GM18507 (cell line): ENCODE measurements at regions not wholly inside any gene's neighbourhood (a gene's known extent, or its start where the extent isn't known, plus 50 kb on each side); places are given as distances from the start of the nearest gene placed in this dataset.

Experiments
- DNase-seq: peaks from one replicate; pipeline ENCODE4 v3.0.0; 2011; ENCODE audit warnings: low read depth; ENCODE audit not compliant: insufficient read length; ENCODE audit errors: extremely low spot score
- FAIRE-seq: peaks from 2 replicates; lab custom pipeline; 2011; peaks lifted over from hg19 to GRCh38; lab: Jason Lieb, UNC

DNA sequence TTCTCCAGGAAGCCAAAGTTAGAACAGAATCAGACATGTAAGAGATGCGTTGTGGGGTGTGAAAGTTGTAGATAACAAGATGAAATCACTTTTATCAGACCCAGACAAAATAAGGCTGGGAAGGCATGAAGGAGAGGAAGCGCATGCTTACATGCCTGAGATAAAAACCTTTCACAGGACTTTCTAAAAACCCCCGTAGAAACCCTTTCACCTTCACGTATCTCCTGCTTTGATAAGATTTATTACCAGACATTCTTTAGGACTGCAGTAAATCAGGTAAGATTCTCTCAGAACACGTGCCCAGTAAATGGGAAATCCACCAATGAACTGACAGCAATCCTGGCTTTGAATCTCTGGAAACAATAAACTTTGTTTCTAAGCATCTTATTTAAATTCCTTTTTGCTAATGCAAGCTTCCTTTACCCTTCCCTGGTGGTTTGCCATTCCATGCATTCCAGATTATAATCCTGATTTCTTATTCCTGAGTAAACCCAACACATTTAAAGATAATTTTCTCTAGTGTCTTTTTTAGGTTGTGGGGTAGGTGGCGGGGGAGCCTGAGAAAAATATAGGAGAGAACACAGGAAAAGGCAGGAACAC lies 254.6 kb upstream of the LDB2 start:
- DNase-seq (no peak), FAIRE-seq (no peak)

DNA sequence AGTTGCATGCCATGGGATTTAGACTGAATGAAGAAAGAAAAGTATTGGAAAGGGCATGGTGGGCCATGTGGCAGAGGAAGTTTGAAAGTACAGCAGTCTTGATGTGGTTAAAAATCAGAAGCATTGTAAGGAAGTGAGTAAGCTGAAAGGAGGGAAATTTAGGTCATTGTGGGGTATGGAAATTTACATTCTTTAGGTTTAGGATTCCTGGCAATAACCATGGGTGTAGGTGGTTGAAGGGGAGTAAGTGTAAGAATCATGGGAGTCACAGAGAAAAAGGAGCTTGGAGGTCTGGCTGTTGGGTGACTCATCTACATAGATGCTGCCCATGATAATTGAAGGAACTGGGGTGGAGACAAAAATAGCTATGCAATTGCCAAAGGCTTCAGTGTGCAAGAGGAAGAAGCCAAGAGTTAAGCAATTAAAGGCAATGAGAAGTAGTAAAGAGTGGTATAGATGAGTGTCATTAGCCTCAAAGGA lies 243.8 kb upstream of the LDB2 start:
- FAIRE-seq: no peak

DNA sequence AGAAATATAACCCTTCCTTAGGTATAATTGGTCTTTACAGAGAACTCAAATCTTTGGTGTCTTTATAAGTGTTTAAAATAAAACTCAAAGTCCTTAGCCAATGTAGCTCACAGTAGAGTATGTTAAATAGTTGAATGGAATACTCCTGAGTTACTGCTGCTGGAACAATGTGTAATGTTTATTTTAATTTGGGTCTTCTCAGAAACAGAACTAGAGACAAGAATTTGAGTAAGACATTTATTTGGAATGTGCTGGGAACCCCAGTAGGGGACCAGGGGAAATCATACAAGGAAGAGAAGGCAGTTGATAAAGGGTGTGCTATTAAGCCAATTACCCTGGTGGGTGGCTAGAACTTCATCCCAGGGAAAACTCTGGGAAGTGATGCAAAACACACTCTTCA lies 240.4 kb upstream of the LDB2 start:
- DNase-seq: no peak
- no peak for FAIRE-seq

More for the DNA sequence above, 243.8 kb upstream of the LDB2 start:
- no peak for DNase-seq

DNA sequence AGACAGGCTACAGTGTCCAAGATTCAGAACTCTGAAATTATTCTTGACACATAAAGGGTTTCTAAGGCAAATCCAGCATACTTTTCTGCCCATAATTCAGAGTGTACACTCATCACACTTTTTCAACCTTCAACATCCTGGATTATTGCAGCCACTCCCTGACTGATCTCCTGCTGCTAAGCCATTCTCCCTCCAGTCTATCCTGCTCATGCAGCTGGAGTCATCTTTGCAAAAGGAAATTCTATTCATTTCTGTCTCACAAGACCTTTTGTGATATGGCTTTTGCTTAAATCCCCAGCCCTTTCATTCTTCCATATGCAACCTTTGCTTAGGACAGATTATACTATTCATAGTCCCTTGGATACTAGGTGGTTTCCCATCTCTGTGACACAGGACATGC lies 236.1 kb upstream of the LDB2 start:
- FAIRE-seq (no peak), DNase-seq (no peak)

DNA sequence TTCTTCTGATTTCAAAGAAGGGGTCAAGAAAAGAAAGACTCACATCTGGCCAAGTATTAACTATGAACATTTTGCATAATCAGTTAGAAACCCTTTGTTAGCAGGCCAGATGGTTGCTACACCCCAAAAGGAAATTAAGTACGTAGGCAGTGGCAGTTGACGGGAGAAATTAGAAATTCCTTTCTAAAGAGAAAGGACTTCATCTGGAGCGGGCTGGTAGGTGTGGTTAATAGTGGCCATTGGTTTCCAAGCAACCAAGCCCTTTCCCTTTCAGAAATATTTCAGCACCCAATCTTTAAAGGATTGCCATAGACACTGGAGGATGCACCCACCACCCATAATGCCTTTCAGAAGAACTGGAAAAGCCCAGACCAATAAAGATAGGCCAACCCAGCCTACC lies 235.7 kb upstream of the LDB2 start:
- no peak for FAIRE-seq
- DNase-seq: no peak

DNA sequence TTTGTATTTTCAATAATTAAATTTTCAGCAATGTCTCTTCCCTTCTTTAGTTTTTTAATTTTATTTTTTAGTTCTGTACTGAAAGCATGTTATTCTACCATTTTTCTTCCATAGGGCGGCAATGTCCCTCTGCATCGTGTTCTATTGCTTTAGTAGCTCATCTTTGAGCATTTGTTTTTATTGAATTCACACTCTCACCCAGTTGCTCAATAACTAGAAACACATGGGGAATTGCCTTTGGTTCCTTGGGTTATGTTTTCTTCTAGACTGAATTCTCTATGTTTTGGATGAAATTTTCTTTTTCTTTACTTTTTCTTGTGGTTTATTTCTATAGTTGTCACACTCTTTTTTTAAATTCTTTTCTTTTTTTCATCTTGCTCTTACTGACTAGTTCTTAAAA lies 233.8 kb upstream of the LDB2 start:
- DNase-seq (no peak), FAIRE-seq (no peak)

DNA sequence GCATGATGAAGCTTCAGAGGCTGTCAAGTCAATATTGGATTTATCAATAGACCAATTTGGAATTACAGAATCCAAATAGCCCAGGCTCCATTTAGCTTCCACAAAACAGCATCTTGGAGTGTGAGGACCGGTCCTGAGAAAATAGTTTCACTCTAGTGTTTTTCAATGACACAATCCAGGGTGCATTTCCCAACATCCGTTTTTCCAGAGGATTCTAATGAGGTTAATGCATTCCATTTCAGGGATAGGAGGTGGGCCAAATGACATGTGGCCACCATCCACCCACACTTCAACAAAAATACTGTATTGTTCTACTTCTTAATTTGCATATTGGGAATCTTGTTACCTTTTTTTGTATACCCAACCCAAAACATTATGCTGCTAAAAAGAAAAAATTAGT lies 229.8 kb upstream of the LDB2 start:
- DNase-seq (no peak), FAIRE-seq (no peak)

DNA sequence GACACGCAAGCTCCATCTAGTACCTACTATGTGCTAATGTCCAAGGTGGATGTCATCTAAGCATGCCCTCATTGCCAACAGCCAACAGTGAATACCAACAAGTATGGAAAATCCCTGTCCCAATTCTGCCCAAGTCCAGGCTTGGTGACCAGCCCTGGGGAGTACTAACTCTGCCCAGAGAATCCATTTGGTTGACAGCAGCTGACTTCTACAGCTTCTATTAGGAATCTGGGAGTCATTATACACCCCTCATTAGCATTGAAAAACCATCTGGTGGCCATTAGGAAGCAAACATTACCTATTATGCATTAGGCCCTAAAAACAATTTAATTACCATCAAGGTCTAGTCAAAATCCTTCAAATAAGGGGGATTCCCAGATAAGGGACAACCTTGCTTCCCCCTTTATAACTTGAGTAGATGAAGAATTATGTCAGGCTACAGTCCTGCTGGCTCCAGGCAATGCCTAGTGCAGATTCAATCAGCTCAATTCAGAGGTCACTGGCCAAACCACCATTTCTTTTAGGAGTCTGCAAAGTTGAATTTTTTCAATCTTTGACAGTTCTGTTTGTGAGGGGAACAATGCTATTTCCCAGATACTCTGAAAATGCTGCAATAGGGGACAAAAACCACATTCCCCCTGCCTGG lies 228.0 kb upstream of the LDB2 start:
- DNase-seq (no peak), FAIRE-seq (no peak)

DNA sequence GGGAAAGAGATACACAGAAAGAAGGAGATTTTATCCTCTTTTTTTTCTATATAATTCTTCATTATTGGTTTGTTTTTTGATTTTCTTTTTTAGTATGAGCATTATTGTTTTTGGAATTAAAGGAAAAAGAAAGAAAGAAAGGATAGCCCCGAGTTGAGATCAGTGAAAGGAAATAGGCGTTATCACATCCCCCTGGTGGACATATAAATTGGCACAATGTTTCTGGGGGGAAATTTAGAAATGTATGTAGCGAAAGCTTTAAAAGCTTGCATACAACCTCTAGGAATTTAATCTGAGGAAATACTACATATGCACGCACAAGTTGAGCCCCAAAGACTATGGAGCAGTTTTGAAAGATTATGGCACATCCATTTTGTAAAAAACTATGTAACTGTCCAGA lies 226.3 kb upstream of the LDB2 start:
- no peak for DNase-seq
- FAIRE-seq: no peak

DNA sequence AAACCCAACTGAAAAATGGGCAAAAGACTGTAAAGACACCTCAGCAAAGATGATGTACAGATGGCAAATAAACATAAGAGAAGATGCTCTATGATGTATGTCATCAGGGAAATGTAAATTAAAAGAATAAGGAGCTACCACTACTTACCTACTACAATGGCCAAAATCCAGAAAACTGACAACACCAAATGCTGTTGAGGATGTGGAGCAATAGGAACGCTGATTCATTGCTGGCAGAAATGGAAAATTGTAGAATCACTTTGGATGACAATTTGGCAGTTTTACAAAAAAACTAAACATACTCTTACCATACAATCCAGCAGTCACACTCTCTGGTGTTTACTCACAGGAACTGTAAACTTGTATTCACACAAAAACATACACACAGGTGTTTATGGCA lies 222.3 kb upstream of the LDB2 start:
- DNase-seq: no peak
- FAIRE-seq: no peak

DNA sequence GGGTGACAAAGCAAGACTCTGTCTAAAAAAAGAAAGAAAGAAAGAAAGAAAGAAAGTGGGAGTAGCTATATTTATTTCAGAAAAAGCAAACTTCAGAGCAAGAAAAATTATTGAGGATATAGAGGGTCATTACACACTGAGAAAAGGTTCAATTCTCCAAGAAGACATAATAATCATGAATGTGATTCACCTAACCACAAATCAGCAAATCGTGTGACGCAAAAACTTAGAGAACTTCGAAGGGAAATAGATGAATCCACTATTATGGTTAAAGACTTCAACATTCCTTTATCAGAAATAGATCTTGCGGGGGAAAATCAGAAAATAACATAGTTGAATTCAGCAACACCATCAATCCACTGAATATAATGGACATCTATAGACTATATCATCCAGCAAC lies 219.3 kb upstream of the LDB2 start:
- no peak for DNase-seq

DNA sequence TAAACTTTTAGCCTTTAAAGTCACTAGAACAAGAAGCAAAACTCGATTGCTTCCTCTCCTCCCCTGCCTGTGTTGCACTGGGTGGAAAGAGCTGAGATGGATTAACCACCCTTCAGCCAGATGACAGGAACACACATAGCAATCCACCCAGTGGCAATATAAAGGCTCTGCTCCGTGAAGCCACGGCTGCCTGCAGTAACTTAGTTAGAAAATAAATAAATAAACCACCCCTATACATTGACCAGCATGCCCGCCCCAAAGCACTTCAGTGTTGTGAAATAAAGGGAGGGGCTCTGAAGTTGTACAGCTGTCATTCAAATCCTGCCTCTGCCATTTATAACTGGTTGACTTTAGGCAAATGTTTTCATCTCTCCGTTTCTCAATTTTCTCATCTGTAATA lies 217.1 kb upstream of the LDB2 start:
- DNase-seq (no peak), FAIRE-seq (no peak)

More for the DNA sequence above, 219.3 kb upstream of the LDB2 start:
- no peak for FAIRE-seq

DNA sequence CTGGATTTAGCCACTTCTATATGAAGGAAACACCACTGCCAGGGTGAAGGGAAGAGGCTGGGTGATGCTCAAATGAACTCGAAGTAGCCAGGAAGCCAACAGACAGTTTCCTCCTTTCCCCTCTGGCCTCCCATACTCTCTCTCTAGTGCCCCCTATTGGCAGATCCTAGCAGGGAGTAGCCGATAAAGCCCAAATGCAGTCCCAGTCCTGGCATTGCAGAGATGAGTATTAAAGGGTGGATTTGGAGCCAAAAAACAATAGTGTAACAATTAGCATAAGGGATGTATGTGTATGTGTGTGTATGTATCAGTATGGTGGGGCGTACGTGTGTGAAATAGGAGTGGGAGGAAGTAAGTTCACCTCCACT lies 213.8 kb upstream of the LDB2 start:
- FAIRE-seq: no peak
- no peak for DNase-seq

DNA sequence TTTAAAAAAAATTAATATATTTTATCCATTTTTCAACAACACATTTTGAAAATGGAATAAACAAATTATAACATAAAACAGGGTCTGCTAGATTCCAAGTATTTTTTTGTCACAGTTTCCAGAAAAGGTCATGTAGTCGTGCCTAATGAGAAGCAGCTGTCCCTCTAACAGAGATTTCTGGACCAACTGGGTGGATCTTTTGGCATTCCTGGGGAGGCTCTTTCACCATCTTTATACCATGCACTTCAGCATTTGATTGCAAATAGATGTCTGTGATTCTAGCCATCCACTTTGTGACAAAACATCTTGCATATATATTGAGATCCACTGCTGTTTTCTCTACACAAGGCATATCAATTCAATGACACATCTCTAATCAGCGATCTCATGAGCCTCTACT lies 210.7 kb upstream of the LDB2 start:
- DNase-seq: no peak
- FAIRE-seq: no peak

DNA sequence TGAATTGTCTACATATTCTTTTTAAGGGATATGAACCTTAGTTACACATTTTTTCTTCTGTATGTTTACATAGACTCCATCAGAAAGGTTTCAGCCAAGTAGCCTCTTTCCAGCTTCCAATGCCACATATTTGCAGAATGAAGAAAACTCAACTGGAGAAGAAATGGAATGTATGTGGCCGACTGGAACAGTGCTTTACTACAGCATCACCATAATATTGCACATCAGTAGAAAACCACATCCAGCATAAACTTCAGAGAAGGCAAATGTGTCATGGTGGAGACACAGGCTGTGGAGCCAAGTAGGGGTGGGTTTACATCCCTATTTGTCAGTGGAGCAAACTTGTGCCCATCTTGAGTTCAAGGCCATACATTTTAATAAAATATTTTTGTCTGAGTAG lies 204.8 kb upstream of the LDB2 start:
- DNase-seq: no peak
- FAIRE-seq: no peak

DNA sequence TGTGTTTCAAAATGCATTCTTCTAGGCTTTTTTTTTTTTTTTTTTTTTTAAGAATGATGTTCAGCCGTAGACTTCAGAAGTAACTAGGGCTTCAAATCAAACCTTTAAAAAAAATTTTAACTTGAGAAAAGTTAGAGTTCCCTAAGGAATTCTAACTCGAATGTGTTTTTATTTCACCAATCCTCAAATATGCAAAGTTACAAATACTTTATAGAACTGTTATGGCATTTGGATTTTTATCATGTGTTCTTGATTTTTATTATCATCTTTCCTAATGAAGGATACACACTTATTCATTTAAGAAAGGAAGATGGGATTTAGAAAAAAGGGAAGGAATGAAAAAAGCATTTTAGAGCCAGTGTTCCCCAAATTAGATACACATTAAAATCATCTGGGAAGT lies 200.6 kb upstream of the LDB2 start:
- no peak for DNase-seq
- no peak for FAIRE-seq

DNA sequence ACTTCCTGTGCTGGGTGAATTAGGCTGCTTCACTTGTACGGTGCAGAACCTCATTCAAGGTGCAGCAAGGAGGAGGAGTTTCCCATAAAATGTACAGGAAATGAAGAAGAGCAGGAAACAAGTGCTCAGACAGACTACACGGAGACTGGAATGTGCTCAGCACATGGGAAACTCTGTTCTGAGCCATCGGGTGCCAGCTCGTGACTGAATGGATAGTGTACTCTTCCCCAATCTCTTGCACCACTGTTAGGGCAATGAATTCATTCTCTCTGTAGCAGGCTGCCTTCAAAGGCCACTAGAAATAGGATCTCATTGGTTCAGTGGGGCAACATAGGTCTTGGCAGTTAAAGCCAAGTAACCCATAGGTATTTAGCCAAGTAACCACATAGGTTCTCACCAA lies 200.0 kb upstream of the LDB2 start:
- DNase-seq: no peak
- no peak for FAIRE-seq

DNA sequence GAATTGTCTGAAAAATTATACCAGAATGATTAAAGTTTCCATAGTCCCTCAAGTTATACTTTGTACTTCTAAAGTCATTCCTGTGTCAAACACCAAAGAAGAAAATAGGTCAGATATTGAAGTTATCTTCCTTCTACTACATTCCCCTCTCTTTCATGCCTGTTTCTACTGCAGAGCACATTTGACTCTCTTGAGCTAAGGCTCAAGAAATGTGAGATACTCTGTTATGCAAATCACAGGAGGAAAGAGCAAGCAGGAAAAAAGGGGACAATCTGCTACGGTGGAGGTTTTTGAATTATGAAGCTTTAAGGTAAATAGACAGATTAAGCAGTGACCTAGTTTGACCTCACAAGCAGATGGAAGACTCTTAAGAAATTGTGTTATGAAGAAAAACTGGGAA lies 198.9 kb upstream of the LDB2 start:
- FAIRE-seq: no peak
- DNase-seq: no peak

DNA sequence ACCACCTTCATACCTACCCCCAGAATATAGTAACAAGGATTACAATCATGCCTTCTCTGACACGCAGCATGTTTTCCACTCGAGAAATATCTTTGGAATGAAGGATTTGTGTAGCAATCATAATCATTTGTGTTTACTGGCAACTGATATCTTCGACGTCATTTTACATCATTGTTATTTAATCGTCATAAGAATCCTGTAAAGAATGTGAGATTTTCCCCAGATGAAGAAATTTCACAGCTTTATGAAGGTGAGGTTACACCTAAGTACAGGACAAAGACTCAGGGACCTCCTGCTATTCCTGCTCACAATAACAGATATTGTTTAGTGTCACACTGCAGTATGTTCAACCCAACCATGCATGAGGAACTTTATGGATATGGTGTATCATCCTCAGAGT lies 198.2 kb upstream of the LDB2 start:
- DNase-seq: no peak
- no peak for FAIRE-seq

DNA sequence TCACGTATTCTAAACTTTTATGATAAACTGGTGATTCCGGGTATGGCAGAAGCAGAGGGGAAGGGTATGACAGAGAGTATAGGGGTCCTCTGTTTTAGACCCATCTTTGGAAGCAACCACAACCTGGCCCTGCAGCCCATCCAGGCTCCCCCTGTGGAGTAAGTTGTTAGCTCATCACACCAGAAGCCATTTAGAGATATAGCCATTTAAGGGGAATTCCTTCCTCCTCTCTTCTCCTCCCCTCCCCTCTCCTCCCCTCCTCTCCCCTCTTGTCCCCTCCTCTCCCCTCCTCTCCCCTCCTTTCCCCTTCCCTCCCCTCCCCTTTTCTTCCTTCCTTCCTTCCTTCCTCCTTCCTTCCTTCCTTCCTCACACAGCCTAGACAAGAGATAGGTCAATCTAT lies 197.3 kb upstream of the LDB2 start:
- no peak for FAIRE-seq

DNA sequence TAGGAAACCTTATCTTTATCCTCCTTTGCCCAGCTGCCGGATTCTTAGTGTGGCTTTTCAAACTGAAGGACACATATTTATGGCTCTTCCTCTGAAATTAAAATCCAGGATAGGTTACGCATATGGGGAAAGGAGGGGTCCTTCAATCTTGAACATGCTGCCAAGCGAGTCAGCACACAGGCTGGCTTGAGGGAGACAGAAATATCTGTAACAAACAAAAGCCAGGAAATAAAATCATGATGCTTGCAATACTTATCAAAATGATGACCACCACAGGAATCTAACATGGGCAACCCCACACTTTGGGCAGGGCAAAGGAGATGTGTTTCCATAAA lies 196.4 kb upstream of the LDB2 start:
- FAIRE-seq: no peak

More for the DNA sequence above, 197.3 kb upstream of the LDB2 start:
- no peak for DNase-seq

More for the DNA sequence above, 196.4 kb upstream of the LDB2 start:
- no peak for DNase-seq
